Stomach (tissue), 8 donors: ENCODE measurements at regions not wholly inside any gene's neighbourhood (a gene's known extent, or its start where the extent isn't known, plus 50 kb on each side); places are given as distances from the start of the nearest gene placed in this dataset.

Experiments
- DNase-seq, 2 donors: peaks; one replicate each; pipeline versions ENCODE4 v3.0.0 to v3.0.0-alpha.2; 2013 to 2019
- H3K27ac ChIP-seq, 5 donors: fragments of 200-600 bp in 4 of 5; sonication (generic) in 4 of 5; one replicate each; pipeline ENCODE4 v1.5.1; 2013 to 2019; ENCODE audit warnings: mild to moderate bottlenecking in 1 of 5, moderate library complexity in 1 of 5
- H3K27me3 ChIP-seq, 3 donors: fragments of 200-600 bp; sonication (generic); one replicate each; pipeline ENCODE4 v1.5.1; 2017 to 2019; ENCODE audit warnings: mixed run types in 1 of 3
- H3K36me3 ChIP-seq, 4 donors: fragments of 200-600 bp; sonication (generic); 1 replicate in 3 of 4; 2 replicates in 1 of 4; pipeline ENCODE4 v1.5.1; 2016 to 2019
- H3K4me1 ChIP-seq, 4 donors: fragments of 200-600 bp; sonication (generic); one replicate each; pipeline ENCODE4 v1.5.1; 2016 to 2019
- H3K4me3 ChIP-seq, 4 donors: fragments of 200-600 bp; sonication (generic) in 3 of 4; one replicate each; pipeline ENCODE4 v1.5.1; 2016 to 2019; ENCODE audit warnings: mild to moderate bottlenecking in 1 of 4
- H3K9me3 ChIP-seq, 4 donors: fragments of 200-600 bp; sonication (generic); one replicate each; pipeline ENCODE4 v1.5.1; 2016 to 2019
- EP300 ChIP-seq: sonication (generic); formaldehyde crosslinking; IDR thresholded peaks from one replicate; pipeline ENCODE4 v1.6.1; 2017; ENCODE audit warnings: antibody characterized with exemption
- POLR2A ChIP-seq, 4 donors: fragments of 450-650 bp; IDR thresholded peaks; one replicate each; pipeline ENCODE4 v1.6.1; 2016; ENCODE audit warnings: antibody characterized with exemption in 4 of 4, control low read depth in 2 of 4, mild to moderate bottlenecking in 1 of 4, moderate library complexity in 1 of 4
- POLR2AphosphoS5 ChIP-seq, 3 donors: sonication (generic); formaldehyde crosslinking; IDR thresholded peaks; one replicate each; pipeline ENCODE4 v1.6.1; 2016; ENCODE audit warnings: antibody characterized with exemption in 3 of 3
- WGBS, 5 donors: extraction: QIAGEN DNeasy Blood & Tissue Kit in 3 of 5; methylation state at CpG; one replicate each; pipeline versions ENCODE4 v1.1.5 to v1.1.7; 2013 to 2018; 5-methylcytosine and 5-hydroxymethylcytosine counted together
- intact Hi-C: fragments of 100-400 bp; cut with DNase I; formaldehyde crosslinking; loops from one replicate; pipeline ENCODE4 v1.15.1; 2023; ENCODE audit warnings: low total_unique reads
- TF ChIP-seq, protein P1 (sequence below), 7 experiments: fragments of 450-650 bp in 4 of 7; fragments of 200-600 bp in 3 of 7; sonication (generic) in 3 of 7; IDR thresholded peaks; one replicate each; pipeline ENCODE4 v1.5.1; 2016 to 2019; ENCODE audit warnings: antibody characterized with exemption in 7 of 7, control low read depth in 2 of 7, mild to moderate bottlenecking in 1 of 7
- donor health status: healthy with polysubstance abuse.
- donor health status: Bipolar disorder and iron deficiency.
- donor health status: healthy.

DNA sequence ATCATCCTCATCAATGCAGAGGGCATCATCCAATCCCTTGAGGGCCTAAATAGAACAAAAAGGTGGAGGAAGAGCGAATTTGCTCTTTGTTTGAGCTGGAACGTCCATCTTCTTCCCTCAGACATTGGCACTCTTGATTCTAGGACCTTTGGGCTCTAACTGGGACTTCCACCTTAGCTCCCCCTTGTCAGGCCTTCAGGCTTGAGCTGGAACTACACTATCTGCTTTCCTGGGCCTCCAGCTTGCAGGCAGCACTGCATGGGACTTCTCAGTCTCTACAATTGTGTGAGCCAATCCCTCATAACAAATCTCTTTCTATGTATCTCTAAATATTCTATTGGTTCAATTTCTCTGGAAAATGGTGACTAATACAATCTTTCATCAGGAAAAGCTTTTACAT is 155.4 kb downstream of the MCHR2 start:
- TF ChIP-seq POLR2A (IDR thresholded peaks at IDR 0.05) (no peak), POLR2AphosphoS5 (IDR thresholded peaks at IDR 0.05) (no peak), EP300 (no peak)
- TF ChIP-seq, protein P1, sequence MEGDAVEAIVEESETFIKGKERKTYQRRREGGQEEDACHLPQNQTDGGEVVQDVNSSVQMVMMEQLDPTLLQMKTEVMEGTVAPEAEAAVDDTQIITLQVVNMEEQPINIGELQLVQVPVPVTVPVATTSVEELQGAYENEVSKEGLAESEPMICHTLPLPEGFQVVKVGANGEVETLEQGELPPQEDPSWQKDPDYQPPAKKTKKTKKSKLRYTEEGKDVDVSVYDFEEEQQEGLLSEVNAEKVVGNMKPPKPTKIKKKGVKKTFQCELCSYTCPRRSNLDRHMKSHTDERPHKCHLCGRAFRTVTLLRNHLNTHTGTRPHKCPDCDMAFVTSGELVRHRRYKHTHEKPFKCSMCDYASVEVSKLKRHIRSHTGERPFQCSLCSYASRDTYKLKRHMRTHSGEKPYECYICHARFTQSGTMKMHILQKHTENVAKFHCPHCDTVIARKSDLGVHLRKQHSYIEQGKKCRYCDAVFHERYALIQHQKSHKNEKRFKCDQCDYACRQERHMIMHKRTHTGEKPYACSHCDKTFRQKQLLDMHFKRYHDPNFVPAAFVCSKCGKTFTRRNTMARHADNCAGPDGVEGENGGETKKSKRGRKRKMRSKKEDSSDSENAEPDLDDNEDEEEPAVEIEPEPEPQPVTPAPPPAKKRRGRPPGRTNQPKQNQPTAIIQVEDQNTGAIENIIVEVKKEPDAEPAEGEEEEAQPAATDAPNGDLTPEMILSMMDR (IDR thresholded peaks at IDR 0.05): no peak
- no peak for DNase-seq
- Histone ChIP-seq H3K27ac (no peak overlapping the region), H3K27me3 (no peaks in the 10 kb centered on the region), H3K4me1 (no peaks in the 10 kb centered on the region), H3K36me3 (no peaks in the 10 kb centered on the region), H3K9me3 (no peaks in the 10 kb centered on the region), H3K4me3 (no peak overlapping the region)
- intact Hi-C loops: no loop called here
- 55 to 81% (median 68%) methylated on average over 2 of the region's 2 CpGs for WGBS, 5 donors

DNA sequence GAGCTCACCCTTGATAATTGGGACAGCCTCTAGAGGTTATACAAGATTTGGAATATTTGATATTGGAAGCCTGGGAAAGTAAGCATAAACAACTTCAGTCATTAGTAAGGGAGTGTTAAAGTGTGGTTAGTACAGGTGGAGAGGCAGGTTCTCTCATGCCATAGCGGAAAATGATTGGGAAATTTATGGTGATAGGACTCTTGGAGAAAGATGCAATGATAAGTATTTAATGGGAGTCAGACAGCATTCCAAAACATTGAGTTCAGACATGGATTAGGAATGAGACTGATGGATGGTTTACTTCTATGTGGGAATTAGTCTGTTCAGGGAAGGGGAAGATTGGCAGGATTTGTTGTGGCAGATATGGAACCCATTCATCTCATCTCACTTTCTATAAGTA is 152.7 kb downstream of the MCHR2 start:
- no peaks in the 10 kb centered on the region for H3K9me3 ChIP-seq
- no peaks in the 10 kb centered on the region for H3K4me1 ChIP-seq
- TF ChIP-seq POLR2AphosphoS5 (IDR thresholded peaks at IDR 0.05): no peak
- no peak for TF ChIP-seq EP300
- TF ChIP-seq, protein P1 (IDR thresholded peaks at IDR 0.05): no peak
- TF ChIP-seq POLR2A (IDR thresholded peaks at IDR 0.05): no peak
- WGBS, 5 donors: 0 to 87% (median 41%) methylated on average over 1 of the region's 1 CpG
- intact Hi-C loops: no loop called here
- H3K27me3 ChIP-seq: no peaks in the 10 kb centered on the region
- H3K27ac ChIP-seq: no peak overlapping the region
- H3K4me3 ChIP-seq: no peak overlapping the region
- no peaks in the 10 kb centered on the region for H3K36me3 ChIP-seq
- no peak for DNase-seq

DNA sequence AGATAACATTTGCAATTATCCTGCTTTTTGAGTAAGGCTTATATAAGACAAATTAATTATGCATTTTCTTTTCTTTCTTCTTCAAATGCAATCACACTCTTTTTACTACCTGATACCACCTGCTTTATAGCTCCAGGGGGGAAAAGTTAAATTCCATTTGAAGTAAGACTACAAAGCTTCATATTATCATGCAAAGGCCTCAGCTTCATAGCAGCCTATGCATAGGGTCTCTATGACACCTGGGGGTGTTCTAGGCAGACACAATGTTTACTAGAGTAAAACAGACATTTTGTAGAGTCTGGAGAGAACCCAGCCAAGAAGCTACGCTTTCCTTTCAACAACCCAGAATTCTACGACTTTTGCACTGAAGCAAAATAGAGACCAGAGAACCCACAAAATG is 148.0 kb downstream of the MCHR2 start:
- intact Hi-C loops: no loop called here

GRCh38 chr6:99850841-99851240 is 143.2 kb downstream of the MCHR2 start:
- 57 to 67% (median 60%) methylated on average over 2 of the region's 2 CpGs for WGBS, 5 donors
- H3K4me3 ChIP-seq: no peak overlapping the region
- intact Hi-C loops: no loop called here
- no peaks in the 10 kb centered on the region for H3K36me3 ChIP-seq
- H3K4me1 ChIP-seq: no peaks in the 10 kb centered on the region
- no peaks in the 10 kb centered on the region for H3K27me3 ChIP-seq
- H3K27ac ChIP-seq: no peak overlapping the region
- H3K9me3 ChIP-seq: no peaks in the 10 kb centered on the region
- TF ChIP-seq POLR2A (IDR thresholded peaks at IDR 0.05): no peak
- no peak for DNase-seq

More for the DNA sequence above, 148.0 kb downstream of the MCHR2 start:
- H3K27ac ChIP-seq: no peak overlapping the region
- H3K4me1 ChIP-seq: no peaks in the 10 kb centered on the region
- no peaks in the 10 kb centered on the region for H3K27me3 ChIP-seq
- H3K36me3 ChIP-seq: no peaks in the 10 kb centered on the region
- no peak for DNase-seq
- H3K4me3 ChIP-seq: no peak overlapping the region
- TF ChIP-seq POLR2A (IDR thresholded peaks at IDR 0.05): no peak
- TF ChIP-seq POLR2AphosphoS5 (IDR thresholded peaks at IDR 0.05): no peak
- TF ChIP-seq EP300: no peak
- TF ChIP-seq, protein P1 (IDR thresholded peaks at IDR 0.05): no peak
- WGBS, 5 donors: 79 to 91% (median 86%) methylated on average over 2 of the region's 2 CpGs
- no peaks in the 10 kb centered on the region for H3K9me3 ChIP-seq

DNA sequence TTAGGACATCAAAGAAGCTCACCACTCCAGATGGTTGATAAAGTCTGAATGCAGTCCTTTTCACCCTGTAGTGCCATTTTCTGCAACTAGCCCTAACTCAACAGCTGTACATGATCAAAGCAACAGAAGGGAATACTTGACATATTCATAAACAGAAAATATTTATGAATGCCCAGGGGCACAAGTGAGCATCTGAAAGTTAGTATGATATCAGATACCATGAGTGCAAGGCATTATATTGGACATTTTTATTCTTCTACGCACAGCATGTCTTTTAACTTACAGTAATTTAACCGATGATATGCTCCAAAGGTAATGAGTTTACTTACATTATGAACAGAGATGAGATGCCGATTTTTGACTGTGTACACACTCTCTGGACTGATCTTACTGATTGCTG is 142.0 kb downstream of the MCHR2 start:
- Histone ChIP-seq H3K4me3 (no peak overlapping the region), H3K36me3 (no peaks in the 10 kb centered on the region), H3K4me1 (no peaks in the 10 kb centered on the region), H3K9me3 (no peaks in the 10 kb centered on the region), H3K27ac (no peak overlapping the region), H3K27me3 (no peaks in the 10 kb centered on the region)
- intact Hi-C loops: no loop called here
- TF ChIP-seq POLR2AphosphoS5 (IDR thresholded peaks at IDR 0.05) (no peak), EP300 (no peak), POLR2A (IDR thresholded peaks at IDR 0.05) (no peak)
- TF ChIP-seq, protein P1 (IDR thresholded peaks at IDR 0.05): no peak
- 76 to 81% (median 76%) methylated on average over 3 of the region's 3 CpGs for WGBS, 5 donors
- DNase-seq: no peak
